ENCODE measurements at regions not wholly inside any gene's neighbourhood (a gene's known extent, or its start where the extent isn't known, plus 50 kb on each side); places are given as distances from the start of the nearest gene placed in this dataset.
"Not testable (repeated sequence)": the region's sequence is repeated elsewhere in the genome, so short reads cannot be mapped to it uniquely, and the experiment has no call there.

DNA sequence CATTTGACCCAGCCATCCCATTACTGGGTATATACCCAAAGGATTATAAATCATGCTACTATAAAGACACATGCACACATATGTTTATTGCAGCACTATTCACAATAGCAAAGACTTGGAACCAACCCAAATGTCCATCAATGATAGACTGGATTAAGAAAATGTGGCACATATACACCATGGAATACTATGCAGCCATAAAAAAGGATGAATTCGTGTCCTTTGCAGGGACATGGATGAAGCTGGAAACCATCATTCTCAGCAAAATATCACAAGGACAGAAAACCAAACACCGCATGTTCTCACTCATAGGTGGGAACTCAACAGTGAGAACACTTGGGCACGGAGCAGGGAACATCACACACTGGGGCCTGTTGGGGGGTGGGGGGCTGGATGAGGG is 290.0 kb upstream of the HNRNPA3 start:
- not testable (repeated sequence) for H2AK5ac ChIP-seq (ENCODE audit: low read length); H3K4ac ChIP-seq (ENCODE audit: low read depth, low read length); H3K18ac ChIP-seq (ENCODE audit: low read length); H2BK5ac ChIP-seq (ENCODE audit: low read length); H3K27me3 ChIP-seq (ENCODE audit: insufficient read depth, low read length, poor library complexity); DNase-seq; H3K36me3 ChIP-seq (ENCODE audit: control insufficient read depth, insufficient read depth, low read length); H3K79me1 ChIP-seq (ENCODE audit: low read length); H3K23ac ChIP-seq (ENCODE audit: low read length); H3K4me3 ChIP-seq (ENCODE audit: low read length); H3K4me2 ChIP-seq (ENCODE audit: low read length); H3K56ac ChIP-seq (ENCODE audit: low read length); H4K8ac ChIP-seq (ENCODE audit: low read depth, low read length); H2BK120ac ChIP-seq (ENCODE audit: low read depth, low read length); H3K9ac ChIP-seq (ENCODE audit: low read length); H3K4me1 ChIP-seq (ENCODE audit: control insufficient read depth, low read depth, low read length); H4K5ac ChIP-seq (ENCODE audit: low read length); H3K27ac ChIP-seq (ENCODE audit: low read depth, low read length); H3K79me2 ChIP-seq (ENCODE audit: control insufficient read depth, insufficient read depth, low read length); H2BK15ac ChIP-seq (replicated peaks; ENCODE audit: low read depth)
- WGBS (ENCODE audit: extremely low coverage, insufficient coverage, low lambda C conversion rate) = no CpG with 5 or more reads among the region's 3 CpGs

GRCh38 chr2:176923205-176923604 is 289.4 kb upstream of the HNRNPA3 start:
- H3K4me1 ChIP-seq (ENCODE audit: control insufficient read depth, low read depth, low read length) = no peaks in the 10 kb centered on the region
- no peak for DNase-seq
- H3K18ac ChIP-seq (ENCODE audit: low read length) = no peak overlapping the region
- H3K4me3 ChIP-seq (ENCODE audit: low read length) = no peak overlapping the region
- no peaks in the 10 kb centered on the region for H3K79me2 ChIP-seq (ENCODE audit: control insufficient read depth, insufficient read depth, low read length)
- H2AK5ac ChIP-seq (ENCODE audit: low read length) = no peak overlapping the region
- H3K79me1 ChIP-seq (ENCODE audit: low read length) = no peaks in the 10 kb centered on the region
- H3K4ac ChIP-seq (ENCODE audit: low read depth, low read length) = no peak overlapping the region
- no peak overlapping the region for H3K56ac ChIP-seq (ENCODE audit: low read length)
- no CpG with 5 or more reads among the region's 4 CpGs for WGBS (ENCODE audit: extremely low coverage, insufficient coverage, low lambda C conversion rate)
- H3K4me2 ChIP-seq (ENCODE audit: low read length) = no peak overlapping the region
- no peak overlapping the region for H3K9ac ChIP-seq (ENCODE audit: low read length)
- no peak overlapping the region for H3K23ac ChIP-seq (ENCODE audit: low read length)
- H3K27me3 ChIP-seq (ENCODE audit: insufficient read depth, low read length, poor library complexity) = peaks cover 2% of the 10 kb centered on the region
- H4K5ac ChIP-seq (ENCODE audit: low read length) = no peak overlapping the region
- H2BK5ac ChIP-seq (ENCODE audit: low read length) = no peak overlapping the region
- no peak overlapping the region for H2BK15ac ChIP-seq (replicated peaks; ENCODE audit: low read depth)
- H3K27ac ChIP-seq (ENCODE audit: low read depth, low read length) = no peak overlapping the region
- no peaks in the 10 kb centered on the region for H3K36me3 ChIP-seq (ENCODE audit: control insufficient read depth, insufficient read depth, low read length)
- H2BK120ac ChIP-seq (ENCODE audit: low read depth, low read length) = no peak overlapping the region
- no peak overlapping the region for H4K8ac ChIP-seq (ENCODE audit: low read depth, low read length)

- no peak overlapping the region for H3K23ac ChIP-seq (ENCODE audit: low read length)
- H3K36me3 ChIP-seq (ENCODE audit: control insufficient read depth, insufficient read depth, low read length) = no peaks in the 10 kb centered on the region
- no peaks in the 10 kb centered on the region for H3K4me1 ChIP-seq (ENCODE audit: control insufficient read depth, low read depth, low read length)
- no peak overlapping the region for H2BK5ac ChIP-seq (ENCODE audit: low read length)
- H3K27ac ChIP-seq (ENCODE audit: low read depth, low read length) = no peak overlapping the region
- no peaks in the 10 kb centered on the region for H3K79me1 ChIP-seq (ENCODE audit: low read length)
- no peak overlapping the region for H4K8ac ChIP-seq (ENCODE audit: low read depth, low read length)
- WGBS (ENCODE audit: extremely low coverage, insufficient coverage, low lambda C conversion rate) = no CpG with 5 or more reads among the region's 7 CpGs
- no peak overlapping the region for H4K5ac ChIP-seq (ENCODE audit: low read length)
- no peak overlapping the region for H3K18ac ChIP-seq (ENCODE audit: low read length)
- no peaks in the 10 kb centered on the region for H3K79me2 ChIP-seq (ENCODE audit: control insufficient read depth, insufficient read depth, low read length)
- no peak overlapping the region for H2BK15ac ChIP-seq (replicated peaks; ENCODE audit: low read depth)
- H3K4me2 ChIP-seq (ENCODE audit: low read length) = no peak overlapping the region
- H3K4ac ChIP-seq (ENCODE audit: low read depth, low read length) = no peak overlapping the region
- no peak overlapping the region for H3K56ac ChIP-seq (ENCODE audit: low read length)
- no peak overlapping the region for H2AK5ac ChIP-seq (ENCODE audit: low read length)
- H3K27me3 ChIP-seq (ENCODE audit: insufficient read depth, low read length, poor library complexity) = peaks cover 2% of the 10 kb centered on the region
- no peak for DNase-seq
- H2BK120ac ChIP-seq (ENCODE audit: low read depth, low read length) = no peak overlapping the region
- no peak overlapping the region for H3K9ac ChIP-seq (ENCODE audit: low read length)
- no peak overlapping the region for H3K4me3 ChIP-seq (ENCODE audit: low read length)
Measured at GRCh38 chr2:176924909-176925534, 287.6 kb upstream of the HNRNPA3 start.

DNA sequence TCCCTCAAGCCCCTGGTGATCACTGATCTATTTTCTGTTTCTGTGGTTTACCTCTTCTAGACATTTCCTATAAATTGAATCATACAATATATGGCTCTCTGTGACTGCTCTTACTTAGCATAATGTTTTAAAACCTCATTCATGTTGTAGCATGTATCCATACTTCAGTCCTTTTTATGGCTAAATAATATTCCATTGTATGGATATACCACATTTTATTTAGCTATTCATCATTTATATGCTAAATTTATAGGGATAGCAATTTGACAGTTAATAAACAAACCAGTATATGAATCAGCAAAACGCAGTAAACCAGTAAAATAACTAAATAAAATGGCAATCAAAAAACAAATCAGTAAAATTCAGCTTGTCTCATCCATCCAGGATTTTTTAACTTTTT is 286.1 kb upstream of the HNRNPA3 start:
- no peak overlapping the region for H3K56ac ChIP-seq (ENCODE audit: low read length)
- no peaks in the 10 kb centered on the region for H3K36me3 ChIP-seq (ENCODE audit: control insufficient read depth, insufficient read depth, low read length)
- no peak overlapping the region for H2BK120ac ChIP-seq (ENCODE audit: low read depth, low read length)
- no peak overlapping the region for H3K23ac ChIP-seq (ENCODE audit: low read length)
- no peak overlapping the region for H4K5ac ChIP-seq (ENCODE audit: low read length)
- H3K4me2 ChIP-seq (ENCODE audit: low read length) = no peak overlapping the region
- H3K18ac ChIP-seq (ENCODE audit: low read length) = no peak overlapping the region
- H3K79me2 ChIP-seq (ENCODE audit: control insufficient read depth, insufficient read depth, low read length) = no peaks in the 10 kb centered on the region
- DNase-seq = no peak
- no peak overlapping the region for H2AK5ac ChIP-seq (ENCODE audit: low read length)
- peaks cover 2% of the 10 kb centered on the region for H3K27me3 ChIP-seq (ENCODE audit: insufficient read depth, low read length, poor library complexity)
- no peak overlapping the region for H3K27ac ChIP-seq (ENCODE audit: low read depth, low read length)
- no peak overlapping the region for H3K9ac ChIP-seq (ENCODE audit: low read length)
- H3K4me1 ChIP-seq (ENCODE audit: control insufficient read depth, low read depth, low read length) = no peaks in the 10 kb centered on the region
- H2BK5ac ChIP-seq (ENCODE audit: low read length) = no peak overlapping the region
- no peak overlapping the region for H3K4ac ChIP-seq (ENCODE audit: low read depth, low read length)
- no peak overlapping the region for H3K4me3 ChIP-seq (ENCODE audit: low read length)
- no peaks in the 10 kb centered on the region for H3K79me1 ChIP-seq (ENCODE audit: low read length)
- no CpG with 5 or more reads among the region's 1 CpG for WGBS (ENCODE audit: extremely low coverage, insufficient coverage, low lambda C conversion rate)
- H4K8ac ChIP-seq (ENCODE audit: low read depth, low read length) = no peak overlapping the region
- no peak overlapping the region for H2BK15ac ChIP-seq (replicated peaks; ENCODE audit: low read depth)

- not testable (repeated sequence) for H3K18ac ChIP-seq (ENCODE audit: low read length); H3K27ac ChIP-seq (ENCODE audit: low read depth, low read length); H3K4me3 ChIP-seq (ENCODE audit: low read length); H2BK15ac ChIP-seq (replicated peaks; ENCODE audit: low read depth); H3K79me2 ChIP-seq (ENCODE audit: control insufficient read depth, insufficient read depth, low read length); H3K9ac ChIP-seq (ENCODE audit: low read length); H3K4me1 ChIP-seq (ENCODE audit: control insufficient read depth, low read depth, low read length); H3K56ac ChIP-seq (ENCODE audit: low read length); DNase-seq; H3K27me3 ChIP-seq (ENCODE audit: insufficient read depth, low read length, poor library complexity); H3K4ac ChIP-seq (ENCODE audit: low read depth, low read length); H2AK5ac ChIP-seq (ENCODE audit: low read length); H2BK5ac ChIP-seq (ENCODE audit: low read length); H4K8ac ChIP-seq (ENCODE audit: low read depth, low read length); H3K4me2 ChIP-seq (ENCODE audit: low read length); H3K23ac ChIP-seq (ENCODE audit: low read length); H2BK120ac ChIP-seq (ENCODE audit: low read depth, low read length); H3K36me3 ChIP-seq (ENCODE audit: control insufficient read depth, insufficient read depth, low read length); H4K5ac ChIP-seq (ENCODE audit: low read length); H3K79me1 ChIP-seq (ENCODE audit: low read length)
- no CpG with 5 or more reads among the region's 2 CpGs for WGBS (ENCODE audit: extremely low coverage, insufficient coverage, low lambda C conversion rate)
Measured at GRCh38 chr2:176929387-176929786, 283.2 kb upstream of the HNRNPA3 start.
